NT2/D1 (cell line): ENCODE measurements at regions not wholly inside any gene's neighbourhood (a gene's known extent, or its start where the extent isn't known, plus 50 kb on each side); places are given as distances from the start of the nearest gene placed in this dataset.

Experiments
- SUZ12 ChIP-seq: IDR thresholded peaks from 2 replicates; pipeline ENCODE4 v1.6.1; 2011; ENCODE audit not compliant: insufficient read length, insufficient read depth; ENCODE audit errors: extremely low read depth
- YY1 ChIP-seq: IDR thresholded peaks from 2 replicates; pipeline ENCODE4 v1.6.1; 2011; ENCODE audit not compliant: insufficient read length, insufficient read depth
- ZNF274 ChIP-seq: IDR thresholded peaks from 2 replicates; pipeline ENCODE4 v1.6.1; 2011; ENCODE audit warnings: mild to moderate bottlenecking, low read depth, low read length

GRCh38 chr13:109529964-109530363 is 256.4 kb downstream of the IRS2 start:
- TF ChIP-seq ZNF274 (no peak), YY1 (no peak), SUZ12 (no peak)
